T-cell (primary cell): ENCODE measurements at regions not wholly inside any gene's neighbourhood (a gene's known extent, or its start where the extent isn't known, plus 50 kb on each side); places are given as distances from the start of the nearest gene placed in this dataset.

ENCODE experiments used
- ATAC-seq, 4 experiments: fragments of 200-7000 bp in 3 of 4; fragments of 150-1000 bp in 1 of 4; cut with Tn5 transposase; replicated peaks in 1 of 4; 1 replicate in 3 of 4; 2 replicates in 1 of 4; pipeline ENCODE4 v1.10.0; 2021; ENCODE audit warnings: moderate library complexity in 3 of 4, mild to moderate bottlenecking in 2 of 4, moderate number of reproducible peaks in 1 of 4
- CTCF ChIA-PET, 2 donors: fragments of 300-600 bp; sonication (Branson Sonifier 250); formaldehyde crosslinking; loops; one replicate each; lab custom pipeline; 2022; ENCODE audit warnings: antibody characterized with exemption in 2 of 2; lab: Charles Lee
- POLR2A ChIA-PET, 2 donors: fragments of 300-600 bp; sonication (Branson Sonifier 250); formaldehyde crosslinking; loops; one replicate each; lab custom pipeline; 2022; ENCODE audit warnings: antibody characterized with exemption in 2 of 2; lab: Charles Lee
- DNase-seq, 35 experiments: peaks; one replicate each; pipeline versions ENCODE4 v3.0.0 to v3.0.0-alpha.2; 2013 to 2023
- H3K27ac ChIP-seq: one replicate; pipeline ENCODE4 v1.5.1; 2013; ENCODE audit warnings: low read length
- H3K27me3 ChIP-seq, 2 experiments: replicated peaks in 1 of 2; 1 replicate in 1 of 2; 2 replicates in 1 of 2; pipeline versions ENCODE4 v1.6.1 to v1.7.0; 2013; ENCODE audit warnings: low read length in 1 of 2, mixed read lengths in 1 of 2; ENCODE audit not compliant: control insufficient read depth in 2 of 2, insufficient read depth in 2 of 2; ENCODE audit errors: extremely low read depth in 1 of 2
- H3K36me3 ChIP-seq, 2 donors: 1 replicate in 1 of 2; 2 replicates in 1 of 2; pipeline versions ENCODE4 v1.6.1 to v1.7.0; 2013; ENCODE audit warnings: low read length in 1 of 2; ENCODE audit not compliant: control insufficient read depth in 2 of 2, insufficient read depth in 1 of 2; ENCODE audit errors: extremely low read depth in 1 of 2
- H3K4me1 ChIP-seq, 2 experiments: 1 replicate in 1 of 2; 2 replicates in 1 of 2; pipeline versions ENCODE4 v1.6.1 to v1.7.0; 2013; ENCODE audit warnings: low read length in 2 of 2, mixed read lengths in 1 of 2; ENCODE audit not compliant: insufficient read depth in 2 of 2, control insufficient read depth in 1 of 2; ENCODE audit errors: extremely low read depth in 1 of 2
- H3K4me3 ChIP-seq, 2 donors: 1 replicate in 1 of 2; 2 replicates in 1 of 2; pipeline versions ENCODE4 v1.5.1 to v1.7.0; 2013; ENCODE audit warnings: mild to moderate bottlenecking in 2 of 2, low read length in 1 of 2, moderate library complexity in 1 of 2; ENCODE audit not compliant: control insufficient read depth in 1 of 2; ENCODE audit errors: extremely low read depth in 1 of 2
- H3K9me3 ChIP-seq: 2 replicates; pipeline ENCODE4 v1.7.0; 2013
- H3K27ac Mint-ChIP-seq, 2 donors: one replicate each; pipeline ENCODE4 v1.8.0; 2020 to 2021; ENCODE audit warnings: mild to moderate bottlenecking in 2 of 2, mixed read lengths in 2 of 2
- H3K27me3 Mint-ChIP-seq, 2 donors: one replicate each; pipeline ENCODE4 v1.8.0; 2021 to 2022; ENCODE audit warnings: mixed read lengths in 2 of 2
- H3K36me3 Mint-ChIP-seq: one replicate; pipeline ENCODE4 v1.8.0; 2021; ENCODE audit warnings: mixed read lengths
- H3K4me1 Mint-ChIP-seq, 3 donors: one replicate each; pipeline ENCODE4 v1.8.0; 2020 to 2022; ENCODE audit warnings: mixed read lengths in 3 of 3, mild to moderate bottlenecking in 1 of 3
- H3K4me3 Mint-ChIP-seq, 3 donors: one replicate each; pipeline ENCODE4 v1.8.0; 2020 to 2022; ENCODE audit warnings: mild to moderate bottlenecking in 3 of 3, mixed read lengths in 3 of 3, moderate library complexity in 3 of 3
- H3K9me3 Mint-ChIP-seq, 3 donors: one replicate each; pipeline ENCODE4 v1.8.0; 2020 to 2022; ENCODE audit warnings: mixed read lengths in 3 of 3
- WGBS: methylation state at CpG from one replicate; pipeline ENCODE4 v1.1.5; 2013; ENCODE audit warnings: missing lambda C conversion rate; ENCODE audit not compliant: insufficient coverage; 5-methylcytosine and 5-hydroxymethylcytosine counted together

DNA sequence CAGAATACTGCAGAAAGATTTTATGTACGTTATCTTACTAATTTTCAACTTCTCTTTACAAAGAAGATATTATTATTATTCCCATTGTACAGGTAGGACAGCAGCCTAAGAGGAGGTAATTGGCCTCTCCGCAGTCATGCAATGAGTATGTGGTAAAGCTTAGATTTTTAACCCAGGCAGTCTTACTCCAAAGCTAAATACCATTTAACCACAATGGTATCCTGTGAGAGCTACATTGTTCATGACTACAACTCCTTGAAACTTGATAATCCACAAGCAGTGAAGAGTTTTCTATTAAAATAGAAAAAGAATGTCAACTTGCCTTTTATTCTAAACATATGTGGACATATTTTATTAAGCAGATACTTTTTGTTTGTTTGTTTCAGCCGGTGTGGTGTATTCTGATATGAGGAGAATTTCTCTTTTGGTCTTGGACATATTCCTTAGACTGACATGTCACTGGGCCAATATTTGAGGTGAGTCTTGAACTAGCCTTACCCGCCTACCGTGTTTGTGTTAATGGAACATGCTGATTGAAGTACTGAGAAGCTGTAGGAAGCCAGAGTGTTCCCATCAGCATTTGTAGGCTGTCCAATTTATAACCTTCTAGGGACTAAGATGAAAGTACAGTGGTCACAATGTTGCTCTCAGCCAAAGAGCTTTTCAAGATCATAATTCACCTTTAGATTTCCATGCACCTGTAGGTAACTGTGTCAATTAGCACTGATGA is 293.9 kb upstream of the DCC start:
- 93% methylated on average over 2 of the region's 5 CpGs for WGBS
- no peaks in the 10 kb centered on the region for H3K36me3 Mint-ChIP-seq
- CTCF ChIA-PET = no interaction called here
- H3K27ac ChIP-seq = no peak overlapping the region
- H3K27me3 ChIP-seq = no peaks in the 10 kb centered on the region
- no peak overlapping the region for H3K27ac Mint-ChIP-seq
- ATAC-seq (no peak), DNase-seq (no peak)
- peaks cover 0 to 9% (median 5%) of the 10 kb centered on the region in 3 donors for H3K9me3 Mint-ChIP-seq
- no peaks in the 10 kb centered on the region for H3K4me1 Mint-ChIP-seq
- H3K4me1 ChIP-seq = no peaks in the 10 kb centered on the region
- H3K36me3 ChIP-seq = no peaks in the 10 kb centered on the region
- no peak overlapping the region for H3K4me3 ChIP-seq
- H3K4me3 Mint-ChIP-seq = no peak overlapping the region
- POLR2A ChIA-PET = no interaction called here
- H3K9me3 ChIP-seq = no peaks in the 10 kb centered on the region
- no peaks in the 10 kb centered on the region for H3K27me3 Mint-ChIP-seq

DNA sequence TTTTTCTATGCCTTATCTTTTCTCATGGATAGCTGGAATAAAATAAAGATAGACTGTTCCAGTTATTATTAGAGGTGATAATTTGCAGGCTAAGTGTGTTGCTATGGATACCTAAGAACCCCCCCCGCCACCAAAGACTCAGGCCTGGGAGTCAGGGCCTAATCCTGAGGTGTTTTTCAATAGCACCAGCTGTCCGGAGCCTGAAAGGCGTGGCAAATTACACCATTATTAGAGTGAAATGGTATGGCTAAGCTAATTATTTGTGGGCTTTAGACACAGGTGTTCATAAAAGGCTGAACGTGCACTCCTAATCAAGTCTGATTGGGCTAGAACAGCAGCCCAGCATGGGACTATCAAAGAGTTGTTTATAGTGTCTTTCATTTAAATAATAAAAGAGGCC is 293.2 kb upstream of the DCC start:
- ATAC-seq = no peak
- 71% methylated on average over 3 of the region's 4 CpGs for WGBS

DNA sequence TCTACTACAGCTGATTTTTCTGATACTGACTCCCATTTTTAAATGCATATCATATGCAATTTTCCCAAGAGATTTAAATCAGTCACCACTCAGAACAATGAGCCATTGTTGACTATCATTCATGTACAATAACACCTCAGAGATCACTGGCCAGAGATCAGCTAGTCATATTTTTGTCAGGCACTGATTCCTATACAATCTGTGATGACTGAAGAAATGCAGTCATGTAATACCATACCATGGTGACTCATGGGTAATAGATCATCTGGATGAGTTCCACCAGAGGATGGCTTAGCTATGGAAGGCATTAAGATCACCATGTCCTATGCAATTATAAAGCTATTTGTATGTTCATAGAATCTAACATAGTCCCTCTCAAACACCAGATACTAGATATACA is 285.7 kb upstream of the DCC start:
- H3K9me3 ChIP-seq = no peaks in the 10 kb centered on the region
- no peaks in the 10 kb centered on the region for H3K36me3 Mint-ChIP-seq
- H3K4me3 Mint-ChIP-seq = no peak overlapping the region
- H3K4me3 ChIP-seq = no peak overlapping the region
- peaks cover 8 to 26% (median 9%) of the 10 kb centered on the region in 3 donors for H3K9me3 Mint-ChIP-seq
- no peaks in the 10 kb centered on the region for H3K4me1 ChIP-seq
- CTCF ChIA-PET = no interaction called here
- no peaks in the 10 kb centered on the region for H3K27me3 Mint-ChIP-seq
- H3K27me3 ChIP-seq = no peaks in the 10 kb centered on the region
- POLR2A ChIA-PET = no interaction called here
- H3K27ac ChIP-seq = no peak overlapping the region
- ATAC-seq = no peak
- no peak for DNase-seq
- H3K36me3 ChIP-seq = no peaks in the 10 kb centered on the region
- H3K27ac Mint-ChIP-seq = no peak overlapping the region
- H3K4me1 Mint-ChIP-seq = no peaks in the 10 kb centered on the region

More for the DNA sequence above, 293.2 kb upstream of the DCC start:
- no peaks in the 10 kb centered on the region for H3K27me3 ChIP-seq
- Mint-ChIP-seq H3K36me3 (no peaks in the 10 kb centered on the region), H3K4me1 (no peaks in the 10 kb centered on the region), H3K27ac (no peak overlapping the region), H3K9me3 (peaks cover 0 to 9% (median 6%) of the 10 kb centered on the region in 3 donors), H3K27me3 (no peaks in the 10 kb centered on the region), H3K4me3 (no peak overlapping the region)
- no peaks in the 10 kb centered on the region for H3K9me3 ChIP-seq
- no peak overlapping the region for H3K27ac ChIP-seq
- H3K4me1 ChIP-seq = no peaks in the 10 kb centered on the region
- POLR2A ChIA-PET = no interaction called here
- CTCF ChIA-PET = no interaction called here
- H3K36me3 ChIP-seq = no peaks in the 10 kb centered on the region
- DNase-seq = no peak
- no peak overlapping the region for H3K4me3 ChIP-seq

DNA sequence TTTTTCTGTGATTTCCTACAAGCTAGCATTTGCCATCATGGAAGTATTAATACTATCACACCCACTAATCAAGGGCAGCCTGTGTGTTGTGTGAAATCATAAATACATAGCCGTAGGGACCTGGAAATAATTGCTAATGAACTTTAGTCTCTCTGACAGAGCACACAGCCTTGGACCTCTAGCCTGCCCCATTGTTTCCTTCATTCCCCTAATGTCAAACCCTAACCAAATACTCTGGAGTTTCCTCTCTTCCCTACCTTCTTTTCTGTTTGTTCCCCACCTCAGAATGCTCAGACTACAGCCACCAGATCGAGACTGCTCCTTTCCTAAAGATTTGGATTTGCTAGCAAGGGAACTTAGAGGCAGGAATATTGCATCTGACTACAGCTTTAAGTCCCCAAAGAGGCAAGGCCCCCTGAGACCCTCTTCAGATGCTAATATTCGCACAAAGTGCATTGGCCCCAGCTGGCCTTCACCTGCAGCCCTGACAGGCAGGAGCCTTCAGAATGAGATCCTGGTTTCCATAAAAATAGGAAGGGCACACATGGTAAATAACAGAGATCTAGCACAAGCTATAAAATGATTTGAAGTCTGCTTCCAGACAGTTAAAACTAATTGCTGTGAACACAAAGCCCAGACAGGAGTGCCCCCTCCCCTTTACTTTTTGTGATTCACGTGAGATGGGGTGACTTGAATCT is 279.2 kb upstream of the DCC start:
- 0% methylated on average over 1 of the region's 4 CpGs for WGBS
- Histone ChIP-seq H3K27ac (no peak overlapping the region), H3K4me1 (no peaks in the 10 kb centered on the region), H3K27me3 (no peaks in the 10 kb centered on the region), H3K4me3 (no peak overlapping the region), H3K9me3 (no peaks in the 10 kb centered on the region), H3K36me3 (no peaks in the 10 kb centered on the region)
- peaks cover 9 to 29% (median 13%) of the 10 kb centered on the region in 3 donors for H3K9me3 Mint-ChIP-seq
- POLR2A ChIA-PET = no interaction called here
- DNase-seq = no peak
- no peak overlapping the region for H3K27ac Mint-ChIP-seq
- H3K36me3 Mint-ChIP-seq = no peaks in the 10 kb centered on the region
- ATAC-seq = no peak
- H3K4me1 Mint-ChIP-seq = no peaks in the 10 kb centered on the region
- H3K27me3 Mint-ChIP-seq = no peaks in the 10 kb centered on the region
- CTCF ChIA-PET = no interaction called here
- H3K4me3 Mint-ChIP-seq = no peak overlapping the region

DNA sequence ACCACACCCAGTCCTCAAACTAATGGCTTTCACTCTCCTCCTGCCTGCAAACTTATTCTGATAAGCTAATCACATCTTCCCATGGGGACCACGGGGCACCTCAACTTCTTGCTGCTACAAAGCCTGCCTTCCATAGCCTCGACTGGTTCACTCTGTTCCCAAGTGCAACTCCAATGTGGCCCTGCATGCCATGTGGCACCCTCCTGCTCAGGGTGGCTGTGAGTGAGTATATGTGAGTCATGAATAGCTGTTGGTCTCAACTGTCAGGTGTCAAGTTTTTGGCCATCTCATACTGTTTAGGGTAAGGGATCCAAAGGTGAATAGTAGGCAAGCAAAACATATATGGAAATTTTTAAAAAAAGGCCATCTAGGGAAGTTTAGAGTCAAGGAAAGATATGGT is 276.1 kb upstream of the DCC start:
- Histone ChIP-seq H3K36me3 (no peaks in the 10 kb centered on the region), H3K4me1 (no peaks in the 10 kb centered on the region), H3K9me3 (no peaks in the 10 kb centered on the region), H3K27ac (no peak overlapping the region), H3K4me3 (no peak overlapping the region), H3K27me3 (no peaks in the 10 kb centered on the region)
- Mint-ChIP-seq H3K27ac (no peak overlapping the region), H3K9me3 (peaks cover 8 to 34% (median 13%) of the 10 kb centered on the region in 3 donors), H3K4me3 (no peak overlapping the region), H3K27me3 (no peaks in the 10 kb centered on the region), H3K4me1 (no peaks in the 10 kb centered on the region), H3K36me3 (no peaks in the 10 kb centered on the region)
- ChIA-PET POLR2A (no interaction called here), CTCF (no interaction called here)
- DNase-seq (no peak), ATAC-seq (no peak)
- 60% methylated on average over 1 of the region's 2 CpGs for WGBS

DNA sequence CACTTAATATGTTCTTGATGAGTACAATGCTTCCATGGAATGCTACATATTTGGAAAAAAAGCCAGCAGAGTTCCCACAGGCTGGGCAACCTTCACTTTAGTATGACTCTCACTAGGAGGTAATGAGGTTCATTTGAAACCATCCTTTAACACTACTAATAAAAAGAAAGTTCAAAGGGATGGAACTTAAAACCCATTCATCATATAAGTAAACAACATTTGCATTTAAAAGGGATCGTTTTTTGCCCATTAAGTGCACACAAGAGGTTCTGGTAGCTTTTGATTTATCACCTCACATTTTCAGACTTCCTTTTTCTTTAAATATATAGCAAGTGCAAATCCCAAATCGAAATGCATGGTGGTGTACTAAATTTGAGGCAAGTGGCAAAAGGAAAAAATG is 270.8 kb upstream of the DCC start:
- Histone ChIP-seq H3K36me3 (no peaks in the 10 kb centered on the region), H3K9me3 (no peaks in the 10 kb centered on the region), H3K27me3 (no peaks in the 10 kb centered on the region), H3K27ac (no peak overlapping the region), H3K4me3 (no peak overlapping the region), H3K4me1 (no peaks in the 10 kb centered on the region)
- no peak for ATAC-seq
- no peaks in the 10 kb centered on the region for H3K27me3 Mint-ChIP-seq
- POLR2A ChIA-PET = no interaction called here
- CTCF ChIA-PET = no interaction called here
- H3K27ac Mint-ChIP-seq = no peak overlapping the region
- H3K36me3 Mint-ChIP-seq = no peaks in the 10 kb centered on the region
- peaks cover 8 to 42% (median 17%) of the 10 kb centered on the region in 3 donors for H3K9me3 Mint-ChIP-seq
- no peak overlapping the region for H3K4me3 Mint-ChIP-seq
- no CpG with 5 or more reads among the region's 2 CpGs for WGBS
- DNase-seq = no peak
- H3K4me1 Mint-ChIP-seq = no peaks in the 10 kb centered on the region
